ENCODE measurements at regions not wholly inside any gene's neighbourhood (a gene's known extent, or its start where the extent isn't known, plus 50 kb on each side); places are given as distances from the start of the nearest gene placed in this dataset.

- Histone ChIP-seq H4K20me1 (ENCODE audit: low read depth, low read length) (no peaks in the 10 kb centered on the region), H3K27me3 (ENCODE audit: low read length) (no peaks in the 10 kb centered on the region), H3K9me2 (replicated peaks; ENCODE audit: insufficient read depth, low read length) (no peaks in the 10 kb centered on the region), H3K4me3 (ENCODE audit: insufficient read depth, low read length, poor library complexity, severe bottlenecking) (no peak overlapping the region), H3K27ac (ENCODE audit: low read depth, low read length) (no peak overlapping the region), H3K9me3 (ENCODE audit: insufficient read depth, low read length) (no peaks in the 10 kb centered on the region), H3K4me2 (ENCODE audit: low read depth, low read length, poor library complexity, severe bottlenecking) (no peak overlapping the region), H3F3A (ENCODE audit: insufficient read depth) (no peaks in the 10 kb centered on the region), H3K79me2 (ENCODE audit: insufficient read depth, low read length) (no peaks in the 10 kb centered on the region), H3K9ac (ENCODE audit: low read length) (no peak overlapping the region), H3K36me3 (ENCODE audit: low read length) (no peaks in the 10 kb centered on the region), H2AFZ (ENCODE audit: low read depth, low read length, severe bottlenecking) (no peak overlapping the region)
- TF ChIP-seq CTCF (IDR thresholded peaks at IDR 0.05; ENCODE audit: insufficient read depth, low read length, poor library complexity, severe bottlenecking) (no peak), EZH2phosphoT487 (conservative IDR thresholded peaks at IDR 0.05; ENCODE audit: low read length) (no peak)
Observed at GRCh38 chr2:118569876-118570535, 277.4 kb downstream of the EN1 start.

GRCh38 chr2:118568700-118569099, 278.7 kb downstream of the EN1 start:
- no peaks in the 10 kb centered on the region for H4K20me1 ChIP-seq (ENCODE audit: low read depth, low read length)
- no peaks in the 10 kb centered on the region for H3K9me2 ChIP-seq (replicated peaks; ENCODE audit: insufficient read depth, low read length)
- no peak for TF ChIP-seq CTCF (IDR thresholded peaks at IDR 0.05; ENCODE audit: insufficient read depth, low read length, poor library complexity, severe bottlenecking)
- TF ChIP-seq EZH2phosphoT487 (conservative IDR thresholded peaks at IDR 0.05; ENCODE audit: low read length), result no peak
- no peaks in the 10 kb centered on the region for H3K27me3 ChIP-seq (ENCODE audit: low read length)
- H3K4me3 ChIP-seq (ENCODE audit: insufficient read depth, low read length, poor library complexity, severe bottlenecking), result no peak overlapping the region
- no peak overlapping the region for H3K9ac ChIP-seq (ENCODE audit: low read length)
- no peak overlapping the region for H3K4me2 ChIP-seq (ENCODE audit: low read depth, low read length, poor library complexity, severe bottlenecking)
- no peak overlapping the region for H3K27ac ChIP-seq (ENCODE audit: low read depth, low read length)
- H3K79me2 ChIP-seq (ENCODE audit: insufficient read depth, low read length), result no peaks in the 10 kb centered on the region
- H2AFZ ChIP-seq (ENCODE audit: low read depth, low read length, severe bottlenecking), result no peak overlapping the region
- H3K9me3 ChIP-seq (ENCODE audit: insufficient read depth, low read length), result no peaks in the 10 kb centered on the region
- H3F3A ChIP-seq (ENCODE audit: insufficient read depth), result no peaks in the 10 kb centered on the region
- H3K36me3 ChIP-seq (ENCODE audit: low read length), result no peaks in the 10 kb centered on the region

- H2AFZ ChIP-seq (ENCODE audit: low read depth, low read length, severe bottlenecking), result no peak overlapping the region
- no peak overlapping the region for H3K9ac ChIP-seq (ENCODE audit: low read length)
- H3F3A ChIP-seq (ENCODE audit: insufficient read depth), result no peaks in the 10 kb centered on the region
- H4K20me1 ChIP-seq (ENCODE audit: low read depth, low read length), result no peaks in the 10 kb centered on the region
- no peaks in the 10 kb centered on the region for H3K36me3 ChIP-seq (ENCODE audit: low read length)
- H3K9me3 ChIP-seq (ENCODE audit: insufficient read depth, low read length), result no peaks in the 10 kb centered on the region
- no peaks in the 10 kb centered on the region for H3K79me2 ChIP-seq (ENCODE audit: insufficient read depth, low read length)
- no peak for TF ChIP-seq EZH2phosphoT487 (conservative IDR thresholded peaks at IDR 0.05; ENCODE audit: low read length)
- TF ChIP-seq CTCF (IDR thresholded peaks at IDR 0.05; ENCODE audit: insufficient read depth, low read length, poor library complexity, severe bottlenecking), result no peak
- H3K4me2 ChIP-seq (ENCODE audit: low read depth, low read length, poor library complexity, severe bottlenecking), result no peak overlapping the region
- H3K9me2 ChIP-seq (replicated peaks; ENCODE audit: insufficient read depth, low read length), result no peaks in the 10 kb centered on the region
- H3K4me3 ChIP-seq (ENCODE audit: insufficient read depth, low read length, poor library complexity, severe bottlenecking), result no peak overlapping the region
- no peaks in the 10 kb centered on the region for H3K27me3 ChIP-seq (ENCODE audit: low read length)
- H3K27ac ChIP-seq (ENCODE audit: low read depth, low read length), result no peak overlapping the region
Observed at GRCh38 chr2:118565786-118566540, 281.5 kb downstream of the EN1 start.

Measured in SU-DHL-6 (cell line).